ENCODE measurements at regions not wholly inside any gene's neighbourhood (a gene's known extent, or its start where the extent isn't known, plus 50 kb on each side); places are given as distances from the start of the nearest gene placed in this dataset.
"Not testable (repeated sequence)": the region's sequence is repeated elsewhere in the genome, so short reads cannot be mapped to it uniquely, and the experiment has no call there.

DNA sequence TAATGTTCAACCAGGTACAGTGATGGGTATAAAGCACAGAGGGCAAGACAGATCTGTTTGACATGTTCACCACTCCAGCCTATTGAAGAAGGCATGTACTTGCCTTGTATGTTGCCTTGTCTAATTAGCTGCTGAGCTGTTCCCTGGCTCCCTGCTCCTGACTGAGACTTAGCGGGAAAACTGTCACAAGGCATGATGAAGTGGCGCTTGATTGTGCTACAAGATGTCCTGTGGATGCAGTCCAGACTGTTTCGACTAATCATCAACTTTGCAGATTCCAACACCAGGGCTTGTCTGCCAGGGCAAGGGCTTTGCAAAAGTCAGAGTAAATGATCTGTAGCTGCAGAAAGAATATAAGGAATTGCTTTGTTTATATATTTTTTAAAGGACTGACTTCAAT lies 136.2 kb upstream of the NRBF2 start:
- DNase-seq (ENCODE audit: low spot score), result no peak

DNA sequence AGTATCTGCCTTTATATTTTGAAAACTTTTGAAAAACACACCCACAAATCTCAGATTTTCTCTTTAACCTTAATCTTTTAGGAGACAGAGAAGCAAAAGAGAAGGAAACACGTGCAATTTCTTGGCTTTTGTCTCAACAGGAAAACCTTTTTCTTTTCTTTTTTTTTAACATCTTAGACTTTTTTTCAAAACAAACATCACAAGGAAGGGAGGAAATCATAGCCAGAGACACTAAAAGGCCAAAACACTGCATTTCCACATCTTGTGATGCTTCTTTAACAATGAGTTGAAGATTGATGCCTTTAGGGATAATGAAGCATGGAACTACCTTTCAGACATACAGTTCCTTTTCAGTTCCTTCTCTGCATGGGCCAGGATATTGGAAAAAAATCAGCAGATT lies 136.6 kb upstream of the NRBF2 start:
- no peak for DNase-seq (ENCODE audit: low spot score)

DNA sequence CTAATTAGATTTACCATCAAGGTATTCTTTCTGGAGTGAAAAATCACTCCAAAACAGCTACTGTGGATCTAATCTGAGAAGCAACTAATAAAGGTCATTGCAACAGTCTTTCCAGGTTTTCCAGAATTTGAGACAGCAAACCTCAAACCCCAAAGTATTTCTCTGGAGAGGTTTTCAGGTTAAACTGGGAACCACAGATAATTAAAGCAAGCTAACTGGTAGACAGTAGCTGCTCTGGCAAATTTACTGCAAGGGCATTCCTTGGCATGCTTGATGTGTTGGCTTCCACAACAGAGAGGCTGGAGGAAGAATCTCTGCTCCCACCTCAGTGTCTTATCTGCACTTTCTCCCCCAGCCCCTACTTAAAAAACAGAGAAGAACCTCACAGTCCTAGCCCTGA lies 140.0 kb upstream of the NRBF2 start:
- no peak for DNase-seq (ENCODE audit: low spot score)

DNA sequence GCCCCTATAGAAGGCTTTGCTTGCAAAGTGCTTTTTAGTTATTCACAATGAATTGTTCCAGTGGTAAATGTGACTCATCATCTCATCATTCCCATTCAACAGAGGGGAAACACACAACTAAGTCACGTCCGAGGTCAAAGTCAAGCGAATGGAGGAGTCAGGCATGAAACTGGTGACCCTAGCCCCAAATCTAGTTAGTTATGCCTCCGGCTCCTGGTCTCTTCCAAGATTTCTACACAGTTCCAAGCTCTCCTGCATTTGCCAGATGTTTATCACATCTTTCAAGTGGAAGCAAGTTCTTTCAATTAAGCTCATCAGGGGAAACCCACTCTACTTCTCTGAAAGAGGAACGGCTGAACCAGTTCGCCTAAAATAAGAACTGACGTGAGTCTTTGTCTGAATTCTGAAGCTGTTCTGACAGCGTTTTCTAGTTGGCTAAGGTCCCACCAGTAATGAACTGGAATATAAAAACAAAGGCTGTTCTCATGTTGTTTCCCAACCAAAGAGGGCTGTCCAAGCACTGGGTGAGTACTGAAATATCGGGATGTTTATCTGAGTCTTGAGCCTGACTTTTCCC lies 140.9 kb upstream of the NRBF2 start:
- DNase-seq (ENCODE audit: low spot score), result peak; percentile 5

DNA sequence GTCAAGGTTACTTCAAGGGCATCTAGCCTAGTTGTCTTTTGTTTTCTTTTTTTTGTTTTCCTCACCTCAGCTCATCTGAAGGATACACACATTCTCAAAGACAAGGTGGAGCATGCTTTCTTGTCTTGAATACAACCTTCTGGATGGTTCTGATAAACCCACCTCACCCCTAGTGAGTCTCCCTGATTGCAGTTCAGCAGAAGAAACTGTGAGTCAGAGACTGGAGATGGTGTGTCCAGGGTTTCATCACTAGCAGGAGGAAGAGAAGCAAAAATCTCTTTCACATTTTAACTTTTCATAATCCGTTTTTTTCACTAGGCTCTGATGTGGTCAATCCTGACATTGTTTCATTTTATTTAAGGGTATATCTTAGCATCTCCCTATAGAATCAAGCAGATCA lies 143.0 kb upstream of the NRBF2 start:
- DNase-seq (ENCODE audit: low spot score), result no peak

DNA sequence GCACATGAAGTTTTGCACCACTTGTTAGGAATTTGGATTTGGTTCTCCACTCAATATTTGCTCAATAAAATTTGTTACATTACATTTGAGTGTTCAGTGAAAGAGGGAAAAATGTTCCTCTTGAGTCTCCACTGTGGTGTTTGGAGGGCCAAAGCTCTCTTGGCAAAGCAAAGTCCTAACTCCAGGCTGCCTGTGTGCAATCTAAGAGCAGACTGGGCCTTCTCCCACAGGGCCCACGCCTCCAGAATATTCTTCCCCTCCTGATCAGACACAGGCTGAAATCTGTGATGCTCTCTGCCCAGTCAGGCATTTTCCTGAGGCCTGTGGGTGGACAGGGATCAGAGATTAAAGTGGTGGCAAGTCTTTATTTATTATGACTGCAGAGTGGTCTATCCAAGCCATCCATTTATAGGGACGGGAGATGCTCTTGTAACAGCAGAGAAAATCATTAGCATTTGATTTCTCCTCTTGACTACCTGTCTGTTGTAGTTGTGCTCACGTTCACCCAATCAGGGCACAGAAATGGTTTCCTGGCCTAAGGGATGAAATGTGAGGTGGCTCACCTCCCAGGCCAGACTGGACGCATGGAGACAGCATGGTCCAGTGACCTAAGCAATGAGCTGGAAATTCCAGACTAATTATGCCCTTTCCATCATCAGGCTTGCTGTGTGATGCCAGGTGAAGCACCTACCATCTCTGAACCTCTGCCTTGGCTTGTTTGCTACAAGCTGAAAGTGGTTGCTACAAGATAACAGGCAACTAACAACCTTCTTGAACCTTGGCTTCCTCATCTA lies 147.1 kb upstream of the NRBF2 start:
- DNase-seq (ENCODE audit: low spot score), result no peak

DNA sequence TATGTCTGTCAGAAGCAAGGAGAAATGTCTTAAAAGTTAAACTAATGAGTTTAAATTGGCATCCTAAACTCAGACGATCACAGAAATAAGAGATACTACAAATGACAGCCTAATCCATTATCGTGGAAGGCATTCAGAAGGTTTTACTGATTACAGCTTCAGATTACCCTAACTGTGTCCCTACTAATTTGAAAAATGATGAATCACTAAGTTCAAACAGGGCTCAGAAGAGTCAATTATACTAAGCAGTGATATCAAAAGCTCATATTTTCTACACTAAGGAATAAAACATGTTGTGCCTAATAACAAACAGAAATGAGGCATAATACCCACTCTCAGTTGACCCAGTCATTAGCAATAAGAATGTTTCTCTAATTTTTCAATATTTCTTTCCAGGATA lies 152.0 kb upstream of the NRBF2 start:
- no peak for DNase-seq (ENCODE audit: low spot score)

DNA sequence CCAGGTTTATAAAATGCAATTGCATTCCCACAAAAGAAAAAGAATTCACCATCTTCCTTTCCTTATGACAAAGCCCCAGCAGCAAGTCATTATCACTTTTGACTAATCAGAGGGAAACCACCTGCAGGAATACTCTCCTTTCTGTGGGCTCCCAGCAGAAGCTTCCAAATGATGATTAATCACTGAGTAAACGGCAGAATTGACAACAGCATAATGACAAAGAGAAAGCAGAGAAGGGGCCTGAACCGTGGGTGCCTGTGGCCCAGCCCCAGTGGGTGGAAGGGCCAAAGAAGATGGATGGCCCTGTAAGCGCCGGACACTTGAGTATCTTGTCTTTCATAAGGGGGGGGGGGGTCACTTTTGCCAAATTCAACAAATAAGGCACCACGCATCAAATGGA lies 152.4 kb upstream of the NRBF2 start:
- DNase-seq (ENCODE audit: low spot score), result no peak

DNA sequence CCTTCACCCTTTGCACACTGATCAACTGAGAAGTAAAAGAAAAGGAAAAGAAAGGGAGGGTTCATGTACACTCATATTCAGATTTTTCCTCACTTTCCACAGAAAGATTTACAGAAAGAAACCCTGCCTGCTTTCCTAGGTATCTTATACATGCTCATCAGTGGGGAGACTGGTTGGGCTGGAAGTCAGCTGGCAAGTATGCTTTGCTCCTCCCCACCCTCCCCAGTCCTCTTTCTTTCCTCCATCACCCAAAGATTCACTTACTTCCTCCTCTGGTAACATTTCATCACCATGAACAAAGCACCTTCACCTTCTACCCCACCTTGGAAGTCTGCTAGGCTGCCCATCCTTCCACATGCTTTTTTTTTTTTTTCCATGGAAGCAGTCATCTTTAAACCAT lies 153.2 kb upstream of the NRBF2 start:
- DNase-seq (ENCODE audit: low spot score), result no peak

DNA sequence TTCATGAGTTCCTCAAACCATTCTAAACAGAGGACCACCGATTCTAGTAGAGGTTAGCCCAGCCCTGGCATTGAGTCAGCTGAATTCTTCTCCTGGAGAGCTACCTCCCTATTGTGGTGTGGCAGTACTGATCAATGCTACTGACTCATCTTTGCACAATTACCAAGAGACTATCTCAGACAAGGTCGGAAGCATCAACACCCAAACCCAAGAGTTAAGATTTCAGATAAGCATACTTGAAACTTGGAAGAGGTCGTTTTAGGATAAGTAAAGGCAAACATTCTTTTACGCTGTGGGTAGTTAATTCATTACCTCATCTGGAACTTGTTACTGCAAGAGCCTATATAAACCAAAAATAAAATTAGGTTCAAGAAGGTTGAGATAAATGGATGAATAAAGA lies 154.6 kb upstream of the NRBF2 start:
- no peak for DNase-seq (ENCODE audit: low spot score)

DNA sequence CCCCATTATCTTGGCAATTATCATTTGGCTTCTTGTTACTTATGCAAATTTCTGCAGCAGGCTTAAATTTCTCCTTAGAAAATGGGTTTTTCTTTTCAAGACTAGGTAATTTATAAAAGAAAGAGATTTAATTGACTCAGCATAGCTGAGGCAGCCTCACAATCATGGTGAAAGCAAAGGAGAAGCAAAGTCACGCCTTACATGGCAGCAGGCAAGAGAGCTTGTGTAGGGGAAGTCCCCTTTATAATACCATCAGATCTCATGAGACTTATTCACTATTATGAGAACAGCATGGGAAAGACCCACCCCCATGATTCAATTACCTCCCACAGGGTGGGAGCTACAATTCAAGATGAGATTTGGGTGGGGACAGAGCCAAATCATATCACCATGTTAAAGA lies 158.3 kb upstream of the NRBF2 start:
- not testable (repeated sequence) for DNase-seq (ENCODE audit: low spot score)

DNA sequence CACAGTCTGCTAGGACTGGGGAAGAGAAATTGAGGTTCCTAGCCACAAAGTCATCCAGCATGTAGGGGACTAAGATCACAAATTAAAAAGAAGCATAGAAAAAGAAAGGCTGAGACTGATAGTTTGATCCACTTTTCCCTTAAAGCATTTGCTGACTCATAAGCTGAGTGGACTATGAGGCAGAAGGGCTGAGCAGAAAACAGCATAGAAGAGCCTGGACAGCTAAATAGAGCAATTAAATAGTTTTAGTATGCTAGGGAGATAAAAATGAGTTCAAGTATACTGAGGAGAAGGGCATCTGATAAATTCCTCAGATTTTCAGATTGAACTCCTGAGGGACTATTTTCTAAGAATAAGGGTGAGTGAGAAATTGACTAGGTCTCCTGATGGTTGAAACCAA lies 155.9 kb upstream of the EGR2 start:
- DNase-seq (ENCODE audit: low spot score), result no peak

DNA sequence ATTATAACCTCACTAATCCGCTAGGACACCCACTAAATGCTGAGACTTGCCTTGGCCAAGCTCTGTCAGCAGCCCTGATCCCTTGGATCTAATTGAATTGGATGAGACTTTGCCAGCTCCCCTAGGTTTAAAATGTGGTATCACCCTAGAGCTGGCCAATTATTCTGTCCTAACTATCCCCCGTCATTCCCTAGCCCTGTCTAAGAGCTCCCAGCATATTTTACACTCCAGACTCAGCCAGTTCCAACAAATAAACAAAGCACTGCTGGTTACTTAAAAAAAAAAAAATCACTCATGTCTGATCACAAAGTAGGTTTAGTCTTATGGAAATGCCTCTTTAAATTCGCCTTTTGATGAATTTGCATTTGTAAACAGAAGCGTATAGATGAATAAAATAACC lies 147.9 kb upstream of the EGR2 start:
- no peak for DNase-seq (ENCODE audit: low spot score)

DNA sequence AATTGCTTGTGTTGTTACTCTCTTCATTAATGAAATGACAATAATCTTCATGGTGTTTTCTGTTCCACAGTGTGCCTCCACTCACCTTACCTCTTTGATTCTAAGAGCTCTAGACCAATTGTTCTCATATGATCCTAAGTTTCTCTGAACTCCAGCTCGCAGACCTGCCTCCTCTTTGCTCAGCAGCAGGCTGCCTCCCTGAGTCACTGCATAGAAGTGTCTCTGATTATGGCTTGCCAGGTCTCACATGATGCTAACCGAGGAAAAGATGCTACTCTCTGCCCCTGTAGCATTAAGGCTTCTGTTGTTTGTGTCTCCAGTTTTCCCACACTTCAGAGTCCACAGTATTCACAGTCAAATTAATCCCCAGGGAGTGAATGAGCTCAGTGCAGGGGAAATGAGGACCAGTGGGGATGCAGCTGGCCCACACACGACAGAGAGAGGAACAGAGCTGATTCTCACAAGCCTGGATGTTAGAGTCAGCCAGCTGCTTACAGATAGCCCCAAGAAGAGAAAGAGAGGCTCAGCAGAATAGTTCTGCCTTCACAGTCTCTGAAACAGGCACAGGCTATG lies 145.9 kb upstream of the EGR2 start:
- no peak for DNase-seq (ENCODE audit: low spot score)

DNA sequence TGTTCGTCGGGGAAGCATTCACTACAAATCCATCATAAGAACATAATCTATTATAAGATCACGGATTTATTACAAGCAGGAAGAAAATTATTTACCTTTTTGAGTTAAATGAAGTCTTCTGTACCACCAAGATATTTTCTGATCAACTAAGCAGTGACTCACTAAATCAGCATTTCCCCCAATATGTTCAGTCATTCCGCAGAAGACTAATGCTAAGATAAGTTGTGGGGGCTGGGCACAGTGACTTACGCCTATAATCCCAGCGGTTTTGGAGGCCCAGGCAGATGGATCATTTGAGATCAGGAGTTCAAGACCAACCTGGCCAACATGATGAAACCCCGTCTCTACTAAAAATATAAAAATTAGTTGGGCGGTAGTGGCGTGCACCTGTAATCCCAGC lies 144.2 kb upstream of the EGR2 start:
- DNase-seq (ENCODE audit: low spot score), result no peak

DNA sequence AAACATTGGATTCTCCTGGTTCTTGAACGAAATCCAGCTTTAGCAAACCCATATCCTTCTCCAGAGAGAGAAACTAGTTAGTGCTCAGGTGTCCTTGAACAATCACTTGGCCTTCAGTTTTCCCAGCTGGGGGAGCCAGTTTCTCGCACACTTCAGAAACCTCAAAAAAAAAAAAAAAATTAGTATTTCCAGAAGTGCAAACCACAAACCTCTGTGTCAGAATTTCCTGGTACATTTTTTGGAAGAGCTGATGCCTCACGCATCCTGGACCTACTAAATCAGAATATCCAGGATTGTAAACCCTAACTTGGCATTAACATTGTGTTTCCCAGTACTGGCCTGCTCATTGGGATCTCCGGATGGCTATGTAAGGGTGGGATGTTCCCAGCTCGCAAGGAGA lies 143.4 kb upstream of the EGR2 start:
- no peak for DNase-seq (ENCODE audit: low spot score)

DNA sequence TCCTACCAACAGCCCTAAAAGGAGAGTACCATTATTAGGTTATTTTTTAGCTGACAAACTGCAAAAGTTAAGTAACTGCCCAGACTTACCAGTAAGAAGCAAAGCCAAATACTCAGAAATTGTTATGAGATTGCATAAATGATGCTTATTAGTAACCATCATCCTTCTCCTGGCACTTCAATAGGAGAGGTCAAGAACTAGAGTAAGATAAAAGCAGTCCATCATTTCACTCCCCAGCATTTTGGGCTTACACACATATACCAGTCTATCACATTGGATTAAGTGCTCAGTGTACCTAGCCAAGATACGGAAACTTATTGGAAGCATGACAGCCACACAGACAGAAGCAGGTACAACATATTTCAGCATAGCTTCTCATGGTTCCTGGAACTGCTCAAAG lies 142.8 kb upstream of the EGR2 start:
- DNase-seq (ENCODE audit: low spot score), result no peak

DNA sequence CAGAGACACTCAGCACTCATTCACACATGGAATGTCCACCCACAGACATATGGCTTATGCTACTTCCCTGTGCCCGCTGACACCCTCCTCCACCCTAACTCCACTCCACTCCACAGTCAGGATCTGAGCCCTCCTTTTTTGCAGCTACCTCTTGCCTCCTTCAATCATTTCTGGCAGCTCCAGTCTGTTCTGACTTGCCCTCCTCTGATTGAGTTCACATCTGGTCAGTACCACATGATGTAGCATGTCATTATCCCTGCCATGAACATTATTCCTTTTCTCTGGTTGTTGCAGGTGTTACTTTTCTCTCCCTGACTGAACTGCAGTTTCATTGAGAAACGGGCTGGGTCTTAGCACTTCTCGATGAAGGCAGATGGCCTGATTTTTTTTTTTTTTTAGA lies 130.1 kb upstream of the EGR2 start:
- no peak for DNase-seq (ENCODE audit: low spot score)

DNA sequence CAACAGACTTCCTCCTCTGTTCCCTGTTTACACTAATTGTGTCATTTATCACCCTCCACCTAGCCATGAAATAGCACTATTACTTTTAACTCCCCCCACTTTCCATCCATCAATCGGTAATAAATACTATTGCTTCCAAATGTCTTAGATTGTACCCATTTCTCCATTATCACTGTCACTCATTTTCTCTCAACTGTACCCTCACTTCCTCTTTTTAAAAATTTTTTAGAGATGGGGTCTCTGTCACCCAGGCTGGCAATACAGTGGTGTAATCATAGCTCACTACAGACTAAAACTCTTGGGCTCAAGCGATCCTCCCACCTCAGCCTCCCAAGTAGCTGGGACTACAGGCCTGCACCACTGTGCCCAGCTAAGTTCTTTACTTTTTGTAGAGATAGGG lies 123.5 kb upstream of the EGR2 start:
- no peak for DNase-seq (ENCODE audit: low spot score)

DNA sequence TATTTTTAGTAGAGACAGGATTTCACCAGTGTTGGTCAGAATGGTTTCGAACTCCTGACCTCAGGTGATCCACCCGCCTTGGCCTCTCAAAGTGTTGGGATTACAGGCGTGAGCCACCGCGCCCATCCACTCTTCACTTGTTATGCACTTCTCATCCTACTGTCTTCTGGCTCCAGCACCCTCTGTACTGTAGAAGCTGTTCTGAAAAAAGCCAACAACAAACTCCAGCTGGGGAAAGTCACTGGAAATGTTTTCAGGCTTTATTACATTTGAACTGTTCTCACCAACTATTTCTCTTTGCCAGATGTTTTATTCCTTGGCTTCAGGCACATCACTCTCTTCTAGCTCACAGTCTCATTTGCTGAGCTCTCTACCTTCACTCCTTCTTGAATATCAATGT lies 122.5 kb upstream of the EGR2 start:
- no peak for DNase-seq (ENCODE audit: low spot score)

DNA sequence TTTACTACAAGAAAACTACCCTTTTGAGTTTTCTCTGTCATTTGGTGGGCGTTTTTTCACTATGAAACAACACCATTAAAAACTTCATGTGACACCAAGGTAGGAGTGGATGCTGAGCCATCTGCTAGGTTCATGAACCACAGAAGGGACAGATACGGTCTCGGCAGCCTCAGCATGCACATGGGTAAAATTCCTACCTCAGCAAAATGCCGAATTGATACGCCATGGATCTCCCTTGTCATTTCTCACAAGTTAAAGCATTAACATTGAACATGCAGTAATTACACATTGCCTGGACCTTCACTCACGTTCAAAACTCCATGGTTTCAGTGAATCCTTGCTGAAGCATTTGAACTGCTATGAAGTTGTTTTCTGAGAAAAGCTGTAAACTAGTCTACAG lies 121.5 kb upstream of the EGR2 start:
- no peak for DNase-seq (ENCODE audit: low spot score)

DNA sequence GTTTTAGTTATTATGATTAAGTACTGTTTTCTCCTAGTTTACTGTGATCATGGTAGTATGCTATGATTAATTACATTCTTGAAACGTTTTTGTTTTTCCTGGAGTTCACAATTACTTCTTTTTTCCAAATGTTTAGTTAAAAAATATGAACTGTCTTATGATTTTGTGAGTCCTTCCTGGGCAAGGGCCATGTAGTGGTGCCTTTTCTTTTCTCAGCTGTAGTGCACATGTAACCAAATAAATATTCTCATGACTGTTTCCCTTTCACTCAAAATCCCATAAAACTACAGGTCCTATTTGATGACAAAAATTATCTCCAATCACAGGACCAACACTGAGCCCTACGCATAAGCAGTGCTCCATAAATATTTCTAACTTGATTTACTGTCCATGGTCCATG lies 118.9 kb upstream of the EGR2 start:
- DNase-seq (ENCODE audit: low spot score), result no peak

DNA sequence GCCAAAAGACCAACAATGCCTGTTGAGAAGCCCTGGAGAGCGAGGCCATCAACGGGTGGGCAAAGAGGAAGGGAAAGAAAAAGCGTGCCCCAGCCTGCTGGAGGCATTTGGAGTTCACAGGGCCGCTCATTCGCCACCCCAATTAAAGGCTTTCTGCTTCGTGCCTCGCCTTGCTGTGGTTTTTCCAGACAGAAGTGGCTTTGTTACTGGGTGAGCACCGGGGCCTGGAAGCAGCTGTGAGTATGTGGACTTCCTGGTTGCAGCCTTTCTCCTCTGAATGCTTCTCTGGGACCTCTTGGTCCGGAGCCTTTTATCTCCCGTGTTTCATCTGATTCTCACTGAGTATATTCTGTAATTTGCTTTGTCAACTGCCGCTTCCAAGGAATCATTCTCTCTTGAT lies 118.1 kb upstream of the EGR2 start:
- no peak for DNase-seq (ENCODE audit: low spot score)

DNA sequence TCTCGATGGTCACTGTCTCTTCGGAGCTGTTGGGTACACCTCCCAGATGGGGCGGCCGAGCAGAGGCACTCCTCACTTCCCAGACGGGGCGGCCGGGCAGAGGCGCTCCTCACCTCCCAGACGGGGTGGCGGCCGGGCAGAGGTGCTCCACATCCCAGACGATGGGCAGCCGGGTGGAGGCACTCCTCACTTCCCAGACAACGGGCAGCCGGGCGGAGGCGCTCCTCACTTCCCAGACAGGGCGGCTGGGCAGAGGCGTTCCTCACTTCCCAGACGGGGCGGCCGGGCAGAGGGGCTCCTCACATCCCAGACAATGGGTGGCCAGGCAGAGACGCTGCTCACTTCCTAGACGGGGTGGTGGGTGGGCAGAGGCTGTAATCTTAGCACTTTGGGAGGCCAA lies 112.6 kb upstream of the EGR2 start:
- DNase-seq (ENCODE audit: low spot score), result not testable (repeated sequence)
